Psoas muscle (tissue), 7 donors: ENCODE measurements at regions not wholly inside any gene's neighbourhood (a gene's known extent, or its start where the extent isn't known, plus 50 kb on each side); places are given as distances from the start of the nearest gene placed in this dataset.

Source experiments
- ATAC-seq, 4 donors: fragments of 200-7000 bp; cut with Tn5 transposase; one replicate each; pipeline ENCODE4 v1.9.1; 2020; ENCODE audit warnings: moderate library complexity in 3 of 4, mild to moderate bottlenecking in 2 of 4
- DNase-seq, 2 donors: peaks; one replicate each; pipeline ENCODE4 v3.0.0-alpha.2; 2020
- H3K27ac ChIP-seq: fragments of 200-600 bp; one replicate; pipeline ENCODE4 v1.8.0; 2022
- H3K27me3 ChIP-seq, 3 donors: fragments of 200-600 bp in 1 of 3; one replicate each; pipeline versions ENCODE4 v1.6.1 to v1.8.0; 2013 to 2022; ENCODE audit warnings: low read length in 2 of 3, mild to moderate bottlenecking in 2 of 3, moderate library complexity in 1 of 3; ENCODE audit not compliant: insufficient read depth in 3 of 3
- H3K36me3 ChIP-seq, 2 donors: fragments of 200-600 bp in 1 of 2; one replicate each; pipeline versions ENCODE4 v1.6.1 to v1.8.0; 2013 to 2022; ENCODE audit warnings: low read depth in 1 of 2, mild to moderate bottlenecking in 1 of 2, moderate library complexity in 1 of 2; ENCODE audit not compliant: insufficient read depth in 1 of 2
- H3K4me1 ChIP-seq: fragments of 200-600 bp; one replicate; pipeline ENCODE4 v1.8.0; 2022
- H3K4me3 ChIP-seq: fragments of 200-600 bp; one replicate; pipeline ENCODE4 v1.8.0; 2022; ENCODE audit warnings: mild to moderate bottlenecking
- H3K9me3 ChIP-seq: fragments of 200-600 bp; one replicate; pipeline ENCODE4 v1.8.0; 2022
- WGBS, 3 donors: extraction: QIAGEN DNeasy Blood & Tissue Kit; methylation state at CpG; one replicate each; pipeline versions ENCODE4 v1.1.6 to v1.1.7; 2013; 5-methylcytosine and 5-hydroxymethylcytosine counted together
- intact Hi-C, 2 donors: fragments of 100-400 bp; cut with DNase I; formaldehyde crosslinking; loops; one replicate each; pipeline versions ENCODE4 v1.11.0 to v1.14.2; 2022
- TF ChIP-seq, protein P1 (sequence below): fragments of 200-600 bp; IDR thresholded peaks from one replicate; pipeline ENCODE4 v1.8.0; 2022; ENCODE audit warnings: antibody characterized with exemption
- donor health status: healthy with polysubstance abuse.
- donor health status: DM: no; HTN: no; CAD: no; lungs with moderate emphysema.
- donor health status: Bipolar disorder and iron deficiency.
- donor health status: healthy.
- donor health status: DM: yes; HTN: yes; CAD: no.
- donor health status: DM: no; HTN: no; CAD: no.
- donor health status: DM: yes; HTN: yes; CAD: no.

DNA sequence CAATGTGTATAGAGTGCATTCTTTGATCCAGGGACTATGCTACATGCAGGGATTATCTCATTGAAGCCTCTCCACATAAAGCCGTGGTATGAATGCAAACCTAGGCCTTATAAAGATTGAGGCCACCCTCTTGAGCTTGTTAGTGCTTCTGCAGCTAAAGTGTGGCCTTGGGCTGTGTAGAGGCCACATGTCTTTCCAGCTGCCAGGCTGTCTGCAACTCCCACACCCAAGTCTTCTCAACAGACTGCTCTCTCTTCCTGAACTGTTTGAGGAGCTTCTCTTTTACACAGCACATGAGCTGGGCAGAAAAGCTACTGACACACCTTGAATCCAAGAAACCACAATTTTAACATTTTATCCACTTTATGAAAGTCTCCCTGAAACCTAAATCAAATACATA is 119.2 kb upstream of the MEX3C start:
- Histone ChIP-seq H3K27ac (no peak overlapping the region), H3K36me3 (no peaks in the 10 kb centered on the region), H3K4me3 (no peak overlapping the region), H3K27me3 (no peaks in the 10 kb centered on the region), H3K4me1 (no peaks in the 10 kb centered on the region), H3K9me3 (no peaks in the 10 kb centered on the region)
- intact Hi-C loops, result no loop called here
- ATAC-seq (no peak), DNase-seq (no peak)
- 78 to 86% (median 85%) methylated on average over 1 of the region's 1 CpG for WGBS, 3 donors
- TF ChIP-seq, protein P1, sequence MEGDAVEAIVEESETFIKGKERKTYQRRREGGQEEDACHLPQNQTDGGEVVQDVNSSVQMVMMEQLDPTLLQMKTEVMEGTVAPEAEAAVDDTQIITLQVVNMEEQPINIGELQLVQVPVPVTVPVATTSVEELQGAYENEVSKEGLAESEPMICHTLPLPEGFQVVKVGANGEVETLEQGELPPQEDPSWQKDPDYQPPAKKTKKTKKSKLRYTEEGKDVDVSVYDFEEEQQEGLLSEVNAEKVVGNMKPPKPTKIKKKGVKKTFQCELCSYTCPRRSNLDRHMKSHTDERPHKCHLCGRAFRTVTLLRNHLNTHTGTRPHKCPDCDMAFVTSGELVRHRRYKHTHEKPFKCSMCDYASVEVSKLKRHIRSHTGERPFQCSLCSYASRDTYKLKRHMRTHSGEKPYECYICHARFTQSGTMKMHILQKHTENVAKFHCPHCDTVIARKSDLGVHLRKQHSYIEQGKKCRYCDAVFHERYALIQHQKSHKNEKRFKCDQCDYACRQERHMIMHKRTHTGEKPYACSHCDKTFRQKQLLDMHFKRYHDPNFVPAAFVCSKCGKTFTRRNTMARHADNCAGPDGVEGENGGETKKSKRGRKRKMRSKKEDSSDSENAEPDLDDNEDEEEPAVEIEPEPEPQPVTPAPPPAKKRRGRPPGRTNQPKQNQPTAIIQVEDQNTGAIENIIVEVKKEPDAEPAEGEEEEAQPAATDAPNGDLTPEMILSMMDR, result no peak

DNA sequence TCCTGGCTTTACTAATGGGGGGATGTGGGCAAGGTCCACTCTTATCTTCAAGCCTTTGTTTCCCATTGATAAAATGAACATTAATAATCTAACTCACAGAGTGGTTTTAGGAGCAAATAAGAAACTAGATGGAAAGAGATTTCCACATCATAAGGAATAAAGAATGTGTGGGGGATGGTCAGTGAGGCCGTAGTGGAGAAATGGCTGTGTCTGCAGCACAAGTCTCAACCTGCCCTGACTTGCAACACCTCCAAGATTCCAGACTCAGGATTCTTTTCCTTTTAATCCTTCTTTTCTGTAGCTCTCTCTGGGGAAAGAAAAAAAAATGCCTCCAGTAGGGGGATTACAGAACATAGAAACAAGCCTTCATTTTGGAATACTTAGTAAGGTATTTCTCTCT is 124.2 kb upstream of the MEX3C start:
- intact Hi-C loops, result no loop called here
- Histone ChIP-seq H3K27me3 (no peaks in the 10 kb centered on the region), H3K36me3 (no peaks in the 10 kb centered on the region), H3K27ac (no peak overlapping the region), H3K9me3 (no peaks in the 10 kb centered on the region), H3K4me1 (no peaks in the 10 kb centered on the region), H3K4me3 (no peak overlapping the region)
- WGBS, 3 donors, result 41 to 60% (median 52%) methylated on average over 1 of the region's 1 CpG
- TF ChIP-seq, protein P1, result no peak
- DNase-seq, result no peak
- no peak for ATAC-seq

DNA sequence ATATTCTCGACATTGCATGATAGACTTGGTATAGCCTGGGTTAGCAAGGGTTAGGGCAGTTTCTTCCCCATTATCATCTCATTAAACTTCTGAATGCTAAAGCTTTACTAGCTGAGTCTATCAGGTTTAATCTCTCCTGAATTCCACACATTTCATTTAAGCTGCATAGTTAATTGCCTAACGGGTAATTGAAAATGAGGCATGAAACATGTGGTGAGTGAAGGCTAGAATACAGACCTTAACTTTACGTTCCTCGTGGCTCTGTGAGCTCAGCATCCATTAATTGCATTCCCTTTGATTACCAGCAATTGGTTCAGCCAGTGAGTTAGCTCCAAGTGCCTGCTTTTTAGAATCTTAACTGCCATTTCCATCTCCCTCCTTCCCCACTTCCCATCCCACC is 126.5 kb upstream of the MEX3C start:
- intact Hi-C loops, result no loop called here
- ATAC-seq (no peak), DNase-seq (no peak)
- no peaks in the 10 kb centered on the region for H3K9me3 ChIP-seq
- H3K36me3 ChIP-seq, result no peaks in the 10 kb centered on the region
- no peaks in the 10 kb centered on the region for H3K4me1 ChIP-seq
- 50 to 59% (median 54%) methylated on average over 4 of the region's 4 CpGs for WGBS, 3 donors
- no peaks in the 10 kb centered on the region for H3K27me3 ChIP-seq
- H3K27ac ChIP-seq, result no peak overlapping the region
- TF ChIP-seq, protein P1, result no peak
- no peak overlapping the region for H3K4me3 ChIP-seq

DNA sequence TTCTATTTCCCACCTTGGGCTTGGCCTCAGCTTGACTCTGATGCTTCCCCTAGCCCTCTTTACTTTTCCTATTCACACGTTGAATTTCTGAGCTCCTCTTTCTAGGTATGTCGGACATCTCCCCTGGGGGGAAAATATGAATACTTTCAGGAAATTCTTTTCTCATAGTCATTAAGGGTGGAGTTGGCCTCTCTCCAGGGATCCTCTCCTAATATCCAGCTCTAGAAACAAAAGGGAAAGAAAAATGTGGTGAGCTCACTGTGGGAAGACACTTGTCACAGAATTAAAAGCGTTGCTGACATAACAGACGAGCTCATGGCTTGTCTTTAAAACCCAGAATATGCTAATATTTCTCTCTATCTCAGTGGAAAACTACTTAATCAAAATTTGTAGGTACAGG is 132.7 kb upstream of the MEX3C start:
- no peak overlapping the region for H3K4me3 ChIP-seq
- H3K9me3 ChIP-seq, result no peaks in the 10 kb centered on the region
- DNase-seq, result no peak
- no peaks in the 10 kb centered on the region for H3K36me3 ChIP-seq
- no peaks in the 10 kb centered on the region for H3K27me3 ChIP-seq
- no peak for ATAC-seq
- no peak overlapping the region for H3K27ac ChIP-seq
- TF ChIP-seq, protein P1, result no peak
- 30 to 40% (median 31%) methylated on average over 4 of the region's 4 CpGs for WGBS, 3 donors
- no peaks in the 10 kb centered on the region for H3K4me1 ChIP-seq
- intact Hi-C loops, result no loop called here

DNA sequence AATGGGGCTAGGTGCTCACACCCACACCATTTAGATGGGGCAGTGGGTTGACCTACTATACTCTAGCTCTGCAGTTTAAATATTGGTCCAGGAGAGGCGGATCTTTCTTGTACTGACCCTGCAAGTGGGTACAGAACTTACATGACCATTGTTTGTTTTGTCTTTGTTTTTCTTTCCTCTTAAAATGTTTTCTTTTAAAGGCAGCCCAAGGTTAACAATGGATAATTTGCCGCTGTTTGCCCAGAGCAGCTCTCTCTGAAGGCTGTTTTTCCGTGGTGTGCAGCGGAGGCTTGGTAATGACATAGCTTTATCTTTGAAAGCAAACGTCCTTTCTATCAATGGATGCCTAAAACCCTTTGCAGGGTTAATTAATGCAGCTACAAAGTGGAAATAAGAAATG is 133.3 kb upstream of the MEX3C start:
- TF ChIP-seq, protein P1, result no peak
- ATAC-seq (no peak), DNase-seq (no peak)
- Histone ChIP-seq H3K4me1 (no peaks in the 10 kb centered on the region), H3K27ac (no peak overlapping the region), H3K27me3 (no peaks in the 10 kb centered on the region), H3K4me3 (no peak overlapping the region), H3K36me3 (no peaks in the 10 kb centered on the region), H3K9me3 (no peaks in the 10 kb centered on the region)
- intact Hi-C loops, result no loop called here
- WGBS, 3 donors, result 66 to 67% (median 66%) methylated on average over 5 of the region's 5 CpGs
